ENCODE measurements at regions not wholly inside any gene's neighbourhood (a gene's known extent, or its start where the extent isn't known, plus 50 kb on each side); places are given as distances from the start of the nearest gene placed in this dataset.
"Not testable (repeated sequence)": the region's sequence is repeated elsewhere in the genome, so short reads cannot be mapped to it uniquely, and the experiment has no call there.

DNA sequence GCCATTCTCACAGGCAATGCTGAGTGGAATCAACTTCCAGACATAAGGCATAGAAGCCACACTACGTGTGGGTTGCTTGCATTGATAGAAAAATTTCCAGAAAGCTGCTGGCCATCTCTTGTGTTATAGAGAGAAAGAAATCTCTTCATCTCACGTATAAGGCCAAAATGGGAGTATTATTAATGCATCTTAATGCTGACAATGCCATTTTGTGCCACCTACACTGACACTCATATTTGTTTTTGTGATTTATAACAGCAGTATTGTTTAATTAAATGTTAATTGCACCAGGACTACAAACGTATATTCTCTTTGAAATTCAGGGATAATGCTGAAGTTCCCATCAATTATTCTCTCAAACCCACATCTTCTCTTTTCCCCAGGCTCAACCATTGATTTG, 56.1 kb upstream of the TMEM132D start:
- intact Hi-C loops (cut with DNase I, micrococcal nuclease): no loop called here
- ATAC-seq (no peak), DNase-seq (no peak)

DNA sequence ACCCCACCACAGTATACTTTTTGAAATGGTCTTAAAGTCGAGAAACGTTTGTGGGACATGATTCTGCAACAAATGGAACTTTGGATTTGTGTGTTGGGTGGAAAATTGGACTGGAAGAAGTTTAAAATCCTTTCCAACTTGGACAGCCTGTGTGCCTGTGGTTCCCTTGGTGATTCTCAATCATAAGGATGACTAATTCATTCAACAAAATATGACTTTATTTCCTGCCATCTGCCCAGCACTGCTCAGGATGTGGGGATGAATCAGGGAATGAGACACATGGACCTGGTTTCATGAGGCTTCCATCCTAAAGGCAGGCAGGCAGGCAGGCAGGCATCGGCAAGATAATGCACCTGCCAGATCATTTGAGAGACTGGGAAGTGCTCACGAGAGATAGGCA, 57.3 kb upstream of the TMEM132D start:
- ATAC-seq (no peak), DNase-seq (no peak)
- intact Hi-C loops (cut with DNase I, micrococcal nuclease): no loop called here

DNA sequence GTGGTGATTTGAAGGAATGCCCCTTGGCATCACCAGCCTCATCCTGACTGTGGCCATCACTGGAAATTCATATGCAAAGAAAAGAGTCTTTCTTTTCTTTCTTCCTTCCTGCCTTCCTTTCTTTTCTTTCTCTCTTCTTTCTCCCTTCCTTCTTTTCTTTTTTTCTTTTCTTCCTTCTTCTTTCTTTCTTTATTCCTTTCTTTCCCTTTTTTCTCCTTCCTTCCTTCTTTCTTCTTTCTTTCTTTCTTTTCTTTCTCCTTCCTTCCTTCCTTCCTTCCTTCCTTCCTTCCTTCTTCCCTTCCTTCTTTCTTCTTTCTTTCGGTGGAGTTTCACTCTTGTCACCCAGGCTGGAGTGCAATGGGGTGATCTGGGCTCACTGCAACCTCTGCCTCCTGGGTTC, 58.0 kb upstream of the TMEM132D start:
- intact Hi-C loops (cut with DNase I, micrococcal nuclease): no loop called here
- DNase-seq (no peak), ATAC-seq (no peak)

DNA sequence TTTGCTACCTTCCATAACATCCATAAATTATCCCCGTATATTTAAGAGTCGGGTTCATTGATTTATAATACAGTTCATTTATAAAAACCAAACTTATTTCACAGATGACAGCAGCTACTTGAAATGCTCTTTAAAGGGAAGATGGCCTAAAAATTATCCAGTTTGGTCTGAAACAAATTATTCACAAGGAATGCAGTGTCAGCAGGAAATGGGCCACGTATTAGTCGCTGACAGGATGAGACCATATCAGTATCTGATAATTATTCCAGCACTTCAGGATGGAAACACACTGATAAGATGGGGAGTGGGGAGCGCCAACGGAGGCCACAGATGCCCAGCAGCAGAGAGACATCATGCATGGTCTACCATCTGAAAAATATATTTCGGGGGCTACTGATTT, 60.5 kb upstream of the TMEM132D start:
- DNase-seq (no peak), ATAC-seq (no peak)
- intact Hi-C loops (cut with DNase I, micrococcal nuclease): no loop called here

DNA sequence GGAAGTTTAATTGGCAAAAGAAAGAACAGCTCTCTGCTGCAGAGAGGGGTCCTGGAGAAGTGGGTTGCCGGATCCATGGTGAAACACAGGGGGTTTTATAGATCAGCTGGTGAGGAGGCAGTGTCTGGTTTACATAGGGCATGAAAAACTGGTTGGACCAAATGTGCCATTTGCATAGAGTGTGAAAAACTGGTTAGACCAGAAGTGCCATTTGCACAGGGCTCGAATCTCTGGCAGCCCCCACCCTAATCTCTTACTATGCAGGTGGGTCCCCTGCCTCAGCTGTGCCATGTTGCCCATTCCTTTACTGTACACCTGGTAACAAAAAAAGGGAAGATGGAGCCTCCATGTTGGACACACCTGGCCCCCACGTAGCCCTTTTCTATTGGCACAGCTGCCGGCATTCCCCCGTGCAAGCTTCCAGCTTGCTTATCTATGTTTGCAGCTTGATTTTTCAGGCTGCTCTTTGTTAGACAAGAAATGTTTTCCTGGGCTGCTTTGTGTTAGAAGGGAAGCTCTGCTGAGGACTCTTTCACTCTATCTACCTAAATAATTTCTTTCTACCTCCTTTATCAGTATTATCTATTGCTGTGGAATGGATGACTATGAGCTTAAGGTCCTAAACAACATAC, 61.1 kb upstream of the TMEM132D start:
- DNase-seq (no peak), ATAC-seq (no peak)
- intact Hi-C loops (cut with DNase I, micrococcal nuclease): no loop called here

DNA sequence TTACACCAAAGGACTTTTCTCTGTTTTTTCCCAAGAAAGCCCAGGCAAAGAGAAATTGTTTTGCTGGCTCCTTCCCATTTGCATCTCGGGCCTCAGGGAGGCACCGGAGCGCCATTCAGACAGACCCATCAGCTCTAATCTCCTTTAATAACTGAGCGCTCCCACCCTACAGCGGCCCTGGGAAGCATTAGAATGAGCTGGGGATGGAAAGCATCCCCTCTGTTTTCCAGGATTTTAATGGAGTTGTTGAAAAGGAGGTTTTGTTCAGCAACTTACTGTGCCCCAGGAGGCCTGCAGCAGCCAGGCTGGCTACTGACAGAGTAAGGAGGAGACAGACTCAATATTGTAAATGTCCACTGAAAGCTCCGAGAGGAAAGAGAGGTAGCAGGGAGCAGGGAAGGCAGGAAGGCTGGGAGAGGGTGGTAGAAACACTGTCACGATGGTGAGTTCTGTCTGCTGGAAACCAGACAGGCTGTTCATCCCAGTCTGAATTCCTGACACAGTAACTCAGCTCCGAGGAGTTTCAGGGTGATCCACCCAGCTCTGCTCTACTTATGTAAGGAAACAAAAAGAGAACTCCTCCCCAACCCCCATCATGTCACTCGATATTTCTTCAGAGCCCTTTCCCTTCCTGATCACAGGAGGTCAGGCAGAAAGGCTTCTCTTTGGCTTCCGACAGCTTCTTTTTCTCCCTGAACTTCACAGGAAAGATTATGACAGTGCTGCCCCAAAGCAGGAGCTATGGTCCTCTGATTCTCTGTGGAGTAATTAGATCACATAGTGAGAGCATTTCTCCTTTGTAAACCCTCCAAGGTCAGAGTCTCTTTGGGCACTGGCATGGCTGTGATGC, 62.5 kb upstream of the TMEM132D start:
- ATAC-seq (no peak), DNase-seq (no peak)
- intact Hi-C loops (cut with DNase I, micrococcal nuclease): no loop called here

DNA sequence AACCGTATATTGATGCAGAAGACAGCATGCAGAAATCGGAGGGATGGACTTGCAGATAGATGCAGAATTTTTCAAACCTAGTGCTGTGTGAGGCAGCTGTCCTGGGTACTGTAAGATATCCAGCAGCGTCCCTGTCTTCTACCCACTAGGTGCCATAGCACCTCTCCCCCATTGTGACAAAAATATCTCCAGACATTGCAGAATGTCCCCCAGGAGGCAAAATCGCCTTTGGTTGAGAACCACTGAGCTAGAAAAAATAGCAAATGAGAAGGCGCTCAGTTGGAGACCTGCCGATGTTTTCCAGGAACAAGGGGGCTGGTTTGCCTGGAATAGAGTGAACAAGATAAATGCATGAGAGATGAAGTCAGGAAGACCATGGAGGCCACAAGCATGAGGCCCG, 67.9 kb upstream of the TMEM132D start:
- DNase-seq (no peak), ATAC-seq (no peak)
- intact Hi-C loops (cut with DNase I, micrococcal nuclease): no loop called here

DNA sequence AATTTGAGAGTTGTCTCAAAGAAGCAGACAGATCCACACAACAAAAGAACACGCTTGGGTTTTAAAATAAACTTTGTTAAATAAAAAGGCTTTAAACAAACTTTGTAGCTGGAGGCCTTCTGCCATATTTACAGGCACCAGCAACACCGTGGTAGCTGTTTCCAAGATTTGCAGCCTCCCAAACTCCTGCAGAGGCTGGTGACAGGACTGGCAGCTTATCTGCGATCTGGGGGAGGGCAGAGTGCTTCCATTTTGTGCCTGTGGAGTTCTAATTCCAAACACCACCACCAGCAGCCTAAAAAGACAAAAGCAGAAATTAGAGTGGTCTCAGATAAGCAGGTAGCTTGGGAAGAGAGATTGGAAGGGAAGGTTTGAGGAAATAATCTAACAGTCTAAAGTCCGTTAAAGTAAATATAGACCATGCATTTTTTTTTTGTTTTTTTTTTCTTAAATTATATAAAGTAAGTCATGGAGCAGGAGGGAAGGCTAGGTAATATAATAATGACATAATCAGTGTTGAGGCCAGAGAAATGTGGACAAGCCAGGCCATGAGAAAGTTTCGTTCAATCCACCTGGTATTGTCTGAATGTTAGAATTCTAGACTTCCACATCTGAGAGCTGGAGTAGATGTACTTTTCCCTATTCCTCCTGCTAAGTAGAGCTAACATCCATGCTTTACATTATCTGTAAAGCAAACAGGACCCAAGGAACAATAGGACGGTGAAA, 69.6 kb upstream of the TMEM132D start:
- intact Hi-C loops (cut with DNase I, micrococcal nuclease): no loop called here
- no peak for DNase-seq
- no peak for ATAC-seq

DNA sequence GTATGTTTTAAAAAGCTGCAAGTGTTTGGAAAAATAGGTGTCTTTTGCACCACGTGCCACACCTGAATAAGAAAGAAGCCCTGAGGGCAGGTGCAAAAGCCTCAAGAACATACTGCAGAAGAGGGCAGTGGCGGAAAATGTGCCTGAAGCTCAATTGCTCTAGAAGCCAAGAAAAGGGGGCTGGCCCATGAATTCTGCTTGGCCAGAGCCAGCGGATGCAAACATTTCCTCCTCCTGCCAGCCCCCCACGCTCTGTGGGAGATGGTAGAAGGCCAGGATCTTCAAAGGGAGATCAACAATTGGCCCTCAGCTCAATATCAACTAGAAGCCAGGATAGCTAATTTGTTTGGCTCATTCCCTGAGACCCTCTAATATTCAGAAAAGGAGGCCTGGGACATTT, 80.3 kb upstream of the TMEM132D start:
- no peak for DNase-seq
- ATAC-seq: no peak
- intact Hi-C loops (cut with DNase I, micrococcal nuclease): no loop called here

DNA sequence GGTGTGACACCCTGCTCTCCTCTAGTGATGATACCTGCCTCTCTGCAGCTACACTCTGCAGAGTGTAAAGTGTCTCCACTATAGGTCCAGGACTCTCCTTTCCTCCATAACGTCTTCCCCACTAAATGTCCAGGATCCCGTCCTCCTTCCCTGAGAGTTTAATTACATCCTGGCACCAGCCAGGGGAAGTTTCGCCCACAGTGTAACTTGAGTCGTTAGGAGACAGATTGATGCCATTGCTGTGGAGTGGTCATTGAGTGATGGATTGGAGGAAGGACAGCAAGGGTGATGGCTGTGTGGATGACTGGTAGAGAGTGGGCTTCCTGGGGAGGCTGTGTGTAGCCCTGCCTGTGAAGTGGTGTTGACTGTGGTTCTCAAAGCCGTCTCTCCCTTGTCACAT, 84.0 kb upstream of the TMEM132D start:
- DNase-seq (no peak), ATAC-seq (no peak)
- intact Hi-C loops (cut with DNase I, micrococcal nuclease): no loop called here

DNA sequence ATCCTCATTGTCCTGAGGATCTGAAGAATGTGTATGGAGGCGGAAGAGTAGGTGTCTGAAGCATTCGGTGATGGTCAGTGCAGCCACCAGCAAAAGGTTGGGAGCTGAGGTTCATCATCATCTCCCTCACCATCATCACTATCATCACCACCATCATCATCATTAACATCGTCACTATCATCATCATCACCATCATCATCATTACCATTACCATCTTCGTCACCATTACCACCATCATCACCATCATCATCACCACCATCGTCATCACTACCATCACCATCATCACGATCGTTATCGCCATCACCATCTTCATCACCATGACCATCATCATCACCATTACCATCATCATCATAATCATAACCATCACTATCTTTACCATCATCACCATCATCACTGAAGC, 90.8 kb upstream of the TMEM132D start:
- DNase-seq: no peak
- intact Hi-C loops (cut with DNase I, micrococcal nuclease): no loop called here
- no peak for ATAC-seq

DNA sequence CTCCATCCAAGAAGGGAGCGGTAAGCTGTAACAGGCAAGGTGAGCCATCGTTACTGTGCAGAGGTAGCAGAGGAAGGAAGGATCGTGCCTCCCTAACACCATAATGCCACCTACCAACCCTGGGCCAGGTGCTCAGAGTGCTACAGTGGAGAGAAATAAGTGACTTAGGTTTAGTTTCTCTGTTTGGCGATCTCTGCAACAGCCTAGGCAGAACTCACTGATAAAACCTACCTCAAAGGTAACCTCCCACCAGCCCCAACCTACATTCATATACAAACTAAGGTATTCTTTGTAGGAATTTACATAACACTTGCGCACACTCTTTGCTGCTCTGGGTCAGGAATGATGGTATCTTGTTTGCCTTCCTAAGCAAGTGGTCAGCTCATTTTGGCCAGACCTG, 93.4 kb upstream of the TMEM132D start:
- intact Hi-C loops (cut with DNase I, micrococcal nuclease): no loop called here
- ATAC-seq (no peak), DNase-seq (no peak)

DNA sequence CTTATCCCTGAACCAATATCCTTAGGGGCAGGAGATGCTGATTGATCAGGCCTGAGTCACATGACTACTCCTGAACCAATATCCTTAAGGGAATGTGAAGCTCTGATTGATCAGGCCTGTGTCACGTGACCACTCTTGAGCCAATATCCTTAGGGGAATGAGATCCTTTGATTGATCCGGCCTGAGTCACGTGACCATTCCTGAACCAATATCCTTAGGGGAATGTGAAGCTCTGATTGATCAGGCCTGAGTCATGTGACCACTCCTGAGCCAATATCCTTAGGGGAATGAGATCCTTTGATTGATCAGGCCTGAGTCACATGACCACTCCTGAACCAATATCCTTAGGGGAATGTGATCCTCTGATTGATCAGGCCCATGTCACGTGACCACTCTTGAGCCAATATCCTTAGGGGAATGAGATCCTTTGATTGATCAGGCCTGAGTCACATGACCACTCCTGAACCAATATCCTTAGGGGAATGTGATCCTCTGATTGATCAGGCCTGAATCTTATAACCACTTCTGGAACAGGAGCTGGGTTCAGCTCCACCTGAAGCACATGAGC, 100.6 kb upstream of the TMEM132D start:
- DNase-seq; intact Hi-C loops (cut with DNase I, micrococcal nuclease); ATAC-seq: not testable (repeated sequence)

DNA sequence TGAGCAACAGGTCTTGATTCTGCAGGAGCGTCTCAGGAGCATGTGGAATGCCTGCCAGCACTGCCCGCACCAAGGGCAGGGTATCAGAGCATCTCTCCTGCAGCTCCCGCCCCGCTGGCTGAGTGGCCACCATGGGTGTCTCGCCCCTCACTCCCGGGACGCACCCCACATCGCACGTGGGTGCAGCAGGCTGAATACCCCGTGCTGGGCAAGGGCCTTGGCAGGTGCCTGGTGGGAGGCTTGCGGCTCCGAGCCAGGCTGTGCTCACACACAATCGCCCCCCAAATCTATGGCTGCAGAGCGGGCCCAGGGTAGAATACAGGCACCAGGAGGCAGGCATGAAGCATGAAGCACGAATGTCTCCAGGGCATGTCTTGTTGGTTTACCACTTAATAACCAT, 103.9 kb upstream of the TMEM132D start:
- DNase-seq (no peak), ATAC-seq (no peak)
- intact Hi-C loops (cut with DNase I, micrococcal nuclease): no loop called here

DNA sequence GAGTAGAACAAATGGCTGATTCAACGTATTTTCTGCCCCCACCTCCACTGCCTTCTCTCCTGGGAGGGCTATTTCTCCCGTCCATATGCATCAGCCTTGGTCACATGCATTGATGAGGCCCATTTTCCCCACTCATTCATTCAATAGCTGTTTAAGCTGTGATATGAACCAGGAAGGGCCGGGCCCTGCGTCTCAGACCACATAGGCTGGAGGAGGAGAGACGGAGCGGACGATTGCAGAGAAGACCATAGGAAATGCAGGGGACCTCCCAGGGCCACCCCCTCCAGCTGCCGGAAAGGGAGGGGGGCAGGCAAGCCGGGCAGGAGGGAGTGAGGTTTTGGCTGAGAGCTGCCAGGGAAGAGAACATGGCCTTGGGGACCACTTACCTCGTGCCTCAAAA, 104.4 kb upstream of the TMEM132D start:
- no peak for ATAC-seq
- DNase-seq: no peak
- intact Hi-C loops (cut with DNase I, micrococcal nuclease): no loop called here

DNA sequence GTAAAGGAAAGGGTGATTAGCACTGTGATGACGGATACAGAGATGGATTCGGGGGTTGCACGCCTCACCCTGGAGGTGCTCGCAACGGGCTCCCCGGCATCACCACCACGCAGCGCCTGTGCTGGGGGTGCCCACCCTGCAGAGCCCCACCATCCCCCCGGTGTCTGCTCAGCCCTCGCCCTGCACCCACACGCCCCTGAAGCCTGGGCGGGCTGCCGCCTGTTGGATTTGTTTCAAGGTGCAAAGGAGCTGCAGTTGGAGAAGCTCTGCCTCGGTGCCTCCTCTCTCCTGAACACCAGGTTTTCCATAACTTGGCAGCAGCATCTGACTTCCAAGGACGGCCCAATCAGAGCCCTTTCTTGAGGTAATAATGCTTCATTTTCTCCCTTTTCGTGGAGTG, 106.1 kb upstream of the TMEM132D start:
- ATAC-seq (no peak), DNase-seq (no peak)
- intact Hi-C loops (cut with DNase I, micrococcal nuclease): no loop called here

DNA sequence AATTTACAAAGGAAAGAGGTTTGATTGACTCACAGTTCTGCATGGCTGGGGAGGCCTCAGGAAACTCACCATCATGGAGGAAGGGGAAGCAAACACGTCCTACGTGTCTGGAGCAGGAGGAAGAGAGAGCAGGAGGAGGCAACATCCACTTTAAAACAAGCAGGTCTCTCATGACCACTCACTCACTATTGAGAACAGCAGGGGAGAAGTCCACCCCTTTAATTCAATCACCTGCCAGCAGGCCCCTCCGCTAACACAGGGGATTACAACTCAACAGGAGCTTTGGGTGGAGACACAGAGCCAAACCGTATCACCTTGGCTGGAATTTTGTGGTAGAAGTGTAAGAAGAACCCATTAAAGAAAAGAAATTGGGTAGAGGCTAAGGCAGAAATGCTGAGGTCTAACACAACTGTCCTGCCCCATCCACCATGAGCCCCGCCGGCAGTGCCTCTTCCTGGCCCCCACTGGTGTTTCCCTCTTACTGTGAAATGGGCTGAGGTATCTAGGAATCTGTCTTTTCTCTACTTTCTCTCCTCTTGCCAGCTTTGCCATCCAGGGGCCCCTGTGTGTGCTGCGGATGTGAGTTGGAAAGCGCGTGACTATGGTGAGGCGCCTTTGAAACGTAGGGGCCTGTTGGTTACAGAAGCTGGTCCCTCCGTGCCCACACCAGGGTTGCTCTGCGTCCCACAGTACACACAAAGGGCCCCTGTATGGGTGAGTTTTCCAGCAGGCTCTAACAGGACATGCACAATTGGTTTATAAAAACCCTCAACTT, 108.0 kb upstream of the TMEM132D start:
- intact Hi-C loops (cut with DNase I, micrococcal nuclease): no loop called here
- DNase-seq (no peak), ATAC-seq (no peak)

DNA sequence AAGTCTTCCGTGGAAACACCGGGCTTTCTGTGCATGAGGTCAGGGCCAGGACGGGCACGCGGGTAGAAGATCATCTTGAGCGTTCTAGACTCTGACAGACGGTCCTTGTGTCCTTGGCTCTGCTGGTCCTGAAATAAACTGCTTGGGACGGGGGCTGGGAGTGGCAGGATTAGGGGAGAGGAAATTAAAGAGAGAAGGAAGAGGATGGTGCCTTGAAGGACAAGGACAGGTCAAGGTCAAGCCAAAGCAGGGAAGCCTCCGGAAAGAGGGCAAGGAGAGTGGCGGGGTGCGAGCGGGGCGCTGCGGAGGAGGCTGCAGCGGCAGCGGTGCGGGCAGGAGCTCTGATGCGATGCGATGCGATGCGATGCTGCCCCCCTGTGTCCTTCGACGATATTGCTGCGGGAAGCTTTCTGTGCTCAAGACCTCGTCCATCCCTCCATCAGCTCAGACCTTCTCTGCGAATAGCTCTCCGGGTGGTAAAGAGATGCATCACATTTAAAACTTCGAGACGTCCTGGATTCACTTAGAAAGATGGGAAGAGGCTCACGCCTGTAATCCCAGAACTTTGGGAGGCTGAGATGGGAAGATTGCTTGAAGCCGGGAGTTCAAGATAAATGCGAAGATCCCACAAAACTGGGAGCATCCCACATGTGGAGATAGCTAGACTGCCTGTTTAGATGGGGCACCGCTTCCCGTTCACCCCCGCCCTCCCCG, 110.1 kb upstream of the TMEM132D start:
- DNase-seq (peak in 1 of 2 donors; percentile 41), ATAC-seq (peak; percentile 65)
- intact Hi-C loops (cut with DNase I, micrococcal nuclease): no loop called here

DNA sequence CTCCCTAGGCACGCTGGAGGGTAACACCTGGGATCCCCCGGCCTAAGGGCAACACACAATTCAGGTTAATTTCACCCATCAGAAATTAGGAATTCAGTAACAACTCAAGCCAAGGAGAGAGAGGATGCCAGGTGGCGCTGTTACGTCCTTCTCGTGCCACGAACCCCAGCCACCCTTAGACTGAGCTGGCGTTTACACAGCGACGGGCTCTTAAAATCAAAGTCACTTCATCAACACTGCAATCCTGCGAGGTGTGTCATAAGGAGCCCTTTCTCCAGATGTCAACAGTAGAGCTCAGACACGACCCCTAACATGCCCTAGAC, 110.6 kb upstream of the TMEM132D start:
- ATAC-seq: no peak
- intact Hi-C loops (cut with DNase I, micrococcal nuclease): no loop called here
- DNase-seq: no peak

Data from left colon (tissue), 2 donors.